GM12875 (cell line): ENCODE measurements at regions not wholly inside any gene's neighbourhood (a gene's known extent, or its start where the extent isn't known, plus 50 kb on each side); places are given as distances from the start of the nearest gene placed in this dataset.

Experiments
- H3K4me3 ChIP-seq: one replicate; pipeline ENCODE4 v1.5.1; 2011; ENCODE audit warnings: low read depth, low read length, control low read depth
- CTCF ChIP-seq: IDR thresholded peaks from 2 replicates; pipeline ENCODE4 v1.5.1; 2011; ENCODE audit warnings: low read depth, mild to moderate bottlenecking, control low read depth, inconsistent platforms, low read length, moderate library complexity, borderline replicate concordance; ENCODE audit not compliant: insufficient read depth

GRCh38 chr2:144830543-144830942 lies 310.6 kb upstream of the ZEB2 start:
- no peak for TF ChIP-seq CTCF
- no peak overlapping the region for H3K4me3 ChIP-seq

- TF ChIP-seq CTCF, result no peak
- H3K4me3 ChIP-seq, result no peak overlapping the region
These were observed 307.5 kb upstream of the ZEB2 start for GRCh38 chr2:144827404-144827803.

DNA sequence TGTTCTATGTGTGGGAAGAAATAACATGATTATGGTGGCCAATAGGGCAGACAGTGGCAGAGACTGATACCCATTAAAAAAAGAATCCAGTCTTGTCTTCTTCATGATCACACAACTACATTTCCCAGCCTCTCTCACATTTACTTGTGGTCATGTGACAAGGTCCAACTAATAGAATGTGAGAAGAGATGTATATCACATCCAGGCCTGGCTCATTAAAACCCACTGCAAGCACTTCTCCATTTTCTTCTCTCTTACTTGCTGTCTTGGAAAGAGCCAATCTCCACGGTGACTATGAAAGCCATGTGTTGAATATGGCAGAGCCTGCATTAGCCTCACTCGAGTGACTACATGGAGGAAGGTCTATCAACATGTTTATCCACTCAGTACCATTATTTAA lies 306.2 kb upstream of the ZEB2 start:
- no peak for TF ChIP-seq CTCF
- no peak overlapping the region for H3K4me3 ChIP-seq

DNA sequence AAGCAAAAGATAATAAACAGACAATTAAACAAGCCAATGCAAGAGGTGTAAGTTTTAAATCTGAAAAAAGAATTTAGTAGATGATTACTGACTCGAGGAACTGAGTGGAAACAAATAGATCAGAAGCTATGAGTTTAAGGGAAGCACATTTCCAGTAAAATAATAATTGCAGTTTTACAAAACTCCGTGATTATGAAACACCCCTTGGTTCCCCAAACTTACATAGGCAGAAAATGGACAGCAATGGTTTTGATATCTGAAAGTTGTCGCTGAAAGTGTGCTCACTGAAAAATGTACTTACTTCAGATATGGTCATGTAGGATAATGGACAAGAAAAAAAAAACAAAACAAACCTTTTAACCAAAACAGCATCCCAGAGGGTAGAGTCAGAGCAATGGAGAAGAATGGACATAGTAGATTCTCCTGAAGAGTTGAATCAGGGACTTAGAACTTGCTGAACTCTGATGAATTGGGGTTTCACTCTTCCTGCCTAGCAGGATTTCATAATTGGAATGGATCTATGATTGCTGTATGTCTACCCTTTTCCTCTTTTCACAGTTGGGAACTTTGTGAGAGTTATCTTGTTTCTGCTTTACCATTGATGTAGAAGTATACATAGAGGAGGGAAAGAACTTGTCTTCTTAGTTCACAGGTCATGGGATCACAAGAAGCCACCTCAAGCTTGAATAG lies 305.6 kb upstream of the ZEB2 start:
- TF ChIP-seq CTCF, result no peak
- no peak overlapping the region for H3K4me3 ChIP-seq

GRCh38 chr2:144824306-144825080 lies 304.6 kb upstream of the ZEB2 start:
- TF ChIP-seq CTCF, result no peak
- H3K4me3 ChIP-seq, result no peak overlapping the region

- no peak for TF ChIP-seq CTCF
- no peak overlapping the region for H3K4me3 ChIP-seq
These were observed 303.0 kb upstream of the ZEB2 start for GRCh38 chr2:144822966-144823365.

GRCh38 chr2:144812288-144812687 lies 292.4 kb upstream of the ZEB2 start:
- H3K4me3 ChIP-seq, result no peak overlapping the region

More at GRCh38 chr2:144812288-144812687, 292.4 kb upstream of the ZEB2 start:
- no peak for TF ChIP-seq CTCF
